PC-3 (cell line): ENCODE measurements at regions not wholly inside any gene's neighbourhood (a gene's known extent, or its start where the extent isn't known, plus 50 kb on each side); places are given as distances from the start of the nearest gene placed in this dataset.

Experiments used
- ATAC-seq: fragments of 200-7000 bp; cut with Tn5 transposase; 2 replicates; pipeline ENCODE4 v1.9.1; 2020; ENCODE audit warnings: mild to moderate bottlenecking, moderate library complexity
- BruUV-seq: library from RNA; stranded (reverse); fragments of 400-500 nt; replicated peaks from 2 replicates; lab custom pipeline; 2021; lab: Mats Ljungman, UMichigan
- CTCF ChIA-PET: fragments of 300-600 bp; sonication (Branson Sonifier 250); formaldehyde crosslinking; loops from one replicate; lab custom pipeline; 2022; ENCODE audit warnings: antibody characterized with exemption; lab: Charles Lee
- POLR2A ChIA-PET: fragments of 300-600 bp; sonication (Branson Sonifier 250); formaldehyde crosslinking; loops from one replicate; lab custom pipeline; 2022; ENCODE audit warnings: antibody characterized with exemption; ENCODE audit not compliant: unreplicated experiment; lab: Charles Lee
- DNase-seq: peaks from one replicate; pipeline ENCODE4 v3.0.0-alpha.2; 2015
- H2AFZ ChIP-seq: fragments of 300-600 bp; sonication (generic); 2 replicates; pipeline ENCODE4 v1.6.0; 2016; ENCODE audit warnings: antibody characterized with exemption, low read length
- H3F3A ChIP-seq: fragments of 300-600 bp; sonication (generic); one replicate; pipeline ENCODE4 v1.6.0; 2017; ENCODE audit warnings: antibody characterized with exemption, low read length, control low read depth, mild to moderate bottlenecking; ENCODE audit not compliant: unreplicated experiment
- H3K27ac ChIP-seq: fragments of 300-600 bp; sonication (generic); 2 replicates; pipeline ENCODE4 v1.5.1; 2016; ENCODE audit warnings: mild to moderate bottlenecking, low read length
- H3K27me3 ChIP-seq: fragments of 300-600 bp; sonication (generic); 2 replicates; pipeline ENCODE4 v1.6.1; 2016; ENCODE audit warnings: low read length, mixed read lengths
- H3K36me3 ChIP-seq: fragments of 300-600 bp; sonication (generic); 2 replicates; pipeline ENCODE4 v1.6.1; 2016; ENCODE audit warnings: low read depth, mixed run types, low read length, mixed read lengths
- H3K4me1 ChIP-seq: fragments of 300-600 bp; sonication (generic); 2 replicates; pipeline ENCODE4 v1.5.1; 2016; ENCODE audit warnings: low read length; ENCODE audit not compliant: insufficient read depth
- H3K4me2 ChIP-seq: fragments of 300-600 bp; sonication (generic); 2 replicates; pipeline ENCODE4 v1.6.0; 2016; ENCODE audit warnings: low read length
- H3K4me3 ChIP-seq: fragments of 300-600 bp; sonication (generic); 2 replicates; pipeline ENCODE4 v1.5.1; 2016; ENCODE audit warnings: mild to moderate bottlenecking, low read length, mixed read lengths
- H3K79me2 ChIP-seq: fragments of 300-600 bp; sonication (generic); 2 replicates; pipeline ENCODE4 v1.6.1; 2017; ENCODE audit warnings: low read length, mixed read lengths
- H3K9ac ChIP-seq: fragments of 300-600 bp; sonication (generic); 2 replicates; pipeline ENCODE4 v1.6.0; 2016; ENCODE audit warnings: mild to moderate bottlenecking, low read length
- H3K9me2 ChIP-seq: fragments of 300-600 bp; sonication (generic); replicated peaks from 2 replicates; pipeline ENCODE4 v1.6.1; 2016; ENCODE audit warnings: mixed run types, low read length, mixed read lengths
- H3K9me3 ChIP-seq: fragments of 300-600 bp; sonication (generic); 2 replicates; pipeline ENCODE4 v1.6.1; 2016; ENCODE audit warnings: low read length, mixed read lengths
- H4K20me1 ChIP-seq: fragments of 300-600 bp; sonication (generic); 2 replicates; pipeline ENCODE4 v1.6.1; 2016; ENCODE audit warnings: low read length, mixed read lengths
- CTCF ChIP-seq: fragments of 300-600 bp; sonication (generic); conservative IDR thresholded peaks from 2 replicates; pipeline ENCODE4 v1.5.1; 2017; ENCODE audit warnings: antibody characterized with exemption, low read depth, mild to moderate bottlenecking, low read length
- EZH2 ChIP-seq: fragments of 300-600 bp; sonication (generic); IDR thresholded peaks from one replicate; pipeline ENCODE4 v1.6.1; 2017; ENCODE audit warnings: antibody characterized with exemption, mild to moderate bottlenecking, low read length; ENCODE audit not compliant: unreplicated experiment
- EZH2phosphoT487 ChIP-seq: fragments of 300-600 bp; sonication (generic); IDR thresholded peaks from 2 replicates; pipeline ENCODE4 v1.6.1; 2018; ENCODE audit warnings: mild to moderate bottlenecking, antibody characterized with exemption, low read length, borderline replicate concordance
- intact Hi-C: fragments of 100-400 bp; cut with micrococcal nuclease; formaldehyde crosslinking; loops from 2 replicates; pipeline ENCODE4 v1.9.0; 2023

DNA sequence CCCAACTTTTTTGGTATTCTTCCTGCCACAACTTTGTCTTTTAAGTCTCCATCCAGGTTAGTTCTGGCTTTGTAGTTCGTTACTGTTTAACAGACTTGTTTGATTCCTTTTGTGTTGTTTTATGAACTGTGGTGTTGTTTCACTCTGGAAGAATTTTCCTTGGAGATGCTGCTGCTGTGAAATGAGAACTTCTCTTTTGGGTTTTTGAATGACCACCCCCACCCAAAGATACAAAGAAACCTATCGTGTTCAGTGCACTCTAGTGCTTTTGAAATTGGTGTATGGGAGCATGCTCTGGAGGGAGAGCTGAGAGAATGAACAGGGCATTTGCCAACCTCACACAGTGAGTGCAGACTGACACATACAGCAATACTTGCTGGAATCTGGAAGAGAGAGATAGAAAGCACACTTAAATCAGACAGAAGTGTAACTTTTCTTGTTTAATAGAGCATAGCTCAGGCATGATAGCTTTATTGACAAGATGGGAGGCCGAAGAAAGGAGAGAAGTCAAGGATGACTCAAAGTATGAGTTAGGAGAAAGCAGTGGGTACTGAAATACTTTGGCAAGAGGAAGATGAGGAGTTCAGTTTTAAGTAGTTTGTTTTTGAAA, 293.1 kb downstream of the SOX4 start:
- H2AFZ ChIP-seq, result peak overlapping the region; percentile 55
- no peaks in the 10 kb centered on the region for H3K9me3 ChIP-seq
- H3K27ac ChIP-seq, result peak overlapping the region; percentile 54
- H3K9me2 ChIP-seq, result no peaks in the 10 kb centered on the region
- TF ChIP-seq EZH2phosphoT487 (no peak), EZH2 (no peak), CTCF (no peak)
- H3K4me2 ChIP-seq, result peak overlapping the region; percentile 62
- no peak overlapping the region; the same call in 1 of the 2 replicates for H3K4me3 ChIP-seq
- peak; percentile 33 for DNase-seq
- CTCF ChIA-PET, result interaction anchor here (0.6 kb wide), 1 partner anchor 88 kb away, joined by 3 read pairs; no protein-coding TSS in a partner anchor
- no peak overlapping the region for H3K9ac ChIP-seq
- H3K4me1 ChIP-seq, result peaks cover 29% of the 10 kb centered on the region
- H3F3A ChIP-seq, result no peaks in the 10 kb centered on the region
- POLR2A ChIA-PET, result no interaction called here
- BruUV-seq, result no TSS peak
- intact Hi-C loops, result loop anchor here (5.0 to 10.0 kb wide), 2 partner anchors 41 to 62 kb away; no protein-coding TSS in a partner anchor
- H3K27me3 ChIP-seq, result no peaks in the 10 kb centered on the region
- no peaks in the 10 kb centered on the region for H3K79me2 ChIP-seq
- H4K20me1 ChIP-seq, result no peaks in the 10 kb centered on the region
- no peaks in the 10 kb centered on the region for H3K36me3 ChIP-seq
- peak; percentile 46 for ATAC-seq

DNA sequence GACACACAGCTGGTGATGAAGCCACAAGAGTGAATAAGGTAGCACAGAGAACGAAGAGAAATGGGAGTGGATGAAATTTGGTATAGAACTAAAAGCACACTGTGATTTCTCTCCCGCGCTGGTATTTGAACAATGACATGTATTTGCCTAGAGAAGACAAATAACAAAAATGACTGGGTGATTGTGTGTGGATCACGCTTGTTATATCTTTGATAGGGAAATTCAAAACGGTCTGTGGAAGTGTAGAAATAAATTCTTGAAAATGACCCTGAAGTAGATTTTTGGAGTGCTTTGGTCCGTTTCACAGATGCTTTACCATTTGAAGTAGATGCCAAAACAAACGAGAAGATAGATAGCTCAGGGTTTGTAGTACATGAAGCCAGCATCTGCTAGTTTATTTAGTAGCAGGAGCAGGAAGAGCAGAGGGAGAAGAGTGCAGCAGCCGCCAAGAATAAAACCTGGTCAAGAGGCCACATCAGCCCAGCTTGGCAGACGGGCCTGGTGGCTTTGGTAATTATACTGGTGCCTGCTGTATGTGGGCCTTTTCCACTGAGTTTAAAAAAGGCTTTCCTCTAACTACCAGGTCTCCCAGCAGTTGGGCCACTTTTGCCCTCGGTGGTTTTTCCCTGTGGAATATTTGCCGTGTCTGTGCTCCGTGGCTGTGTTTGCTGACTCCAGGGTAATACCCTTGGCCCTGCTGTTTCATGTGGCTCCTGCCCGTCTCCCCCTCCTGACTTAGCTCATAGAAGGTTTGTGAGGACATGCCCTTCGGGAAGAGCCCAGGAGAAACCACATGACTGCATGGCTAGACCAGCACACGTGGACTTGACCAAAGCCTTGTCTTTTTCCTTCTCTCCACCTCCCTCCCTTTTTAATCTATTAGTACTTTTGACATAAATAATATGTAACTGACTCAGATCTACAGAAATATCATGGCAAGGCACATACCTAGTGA, 294.0 kb downstream of the SOX4 start:
- Histone ChIP-seq H3K27ac (peak overlapping the region; percentile 54), H3K27me3 (no peaks in the 10 kb centered on the region), H3K4me2 (peak overlapping the region; percentile 62), H3K9me2 (no peaks in the 10 kb centered on the region), H3K36me3 (no peaks in the 10 kb centered on the region), H3K9ac (0 out of 2 replicates have a peak overlapping the region, but pooled peaks have one; percentile 17), H3K4me1 (peaks cover 29% of the 10 kb centered on the region), H4K20me1 (no peaks in the 10 kb centered on the region), H3F3A (no peaks in the 10 kb centered on the region), H3K4me3 (no peak overlapping the region; the same call in 1 of the 2 replicates), H3K9me3 (no peaks in the 10 kb centered on the region), H3K79me2 (no peaks in the 10 kb centered on the region), H2AFZ (peak overlapping the region; percentile 55)
- CTCF ChIA-PET, result interaction anchor here (0.6 kb wide), 1 partner anchor 88 kb away, joined by 3 read pairs; no protein-coding TSS in a partner anchor
- ATAC-seq (peak; percentile 80), DNase-seq (peak; percentile 54)
- no TSS peak for BruUV-seq
- POLR2A ChIA-PET, result no interaction called here
- TF ChIP-seq EZH2phosphoT487 (no peak), CTCF (no peak), EZH2 (no peak)
- intact Hi-C loops, result loop anchor here (5.0 to 10.0 kb wide), 2 partner anchors 40 to 63 kb away; no protein-coding TSS in a partner anchor
